Adrenal gland (tissue), 9 donors: ENCODE measurements at regions not wholly inside any gene's neighbourhood (a gene's known extent, or its start where the extent isn't known, plus 50 kb on each side); places are given as distances from the start of the nearest gene placed in this dataset.
"Not testable (repeated sequence)": the region's sequence is repeated elsewhere in the genome, so short reads cannot be mapped to it uniquely, and the experiment has no call there.

Experiments used
- DNase-seq, 7 donors: peaks; one replicate each; pipeline ENCODE4 v3.0.0-alpha.2; 2019 to 2020
- H3K27ac ChIP-seq, 5 donors: fragments of 200-600 bp; sonication (generic) in 4 of 5; 1 replicate in 3 of 5; 2 replicates in 2 of 5; pipeline versions ENCODE4 v1.5.1 to v1.8.0; 2016 to 2020; ENCODE audit warnings: mild to moderate bottlenecking in 1 of 5
- H3K27me3 ChIP-seq: fragments of 200-600 bp; 2 replicates; pipeline ENCODE4 v1.8.0; 2021
- H3K36me3 ChIP-seq, 2 donors: fragments of 200-600 bp; replicated peaks in 1 of 2; 1 replicate in 1 of 2; 2 replicates in 1 of 2; pipeline versions ENCODE4 v1.5.1 to v1.8.0; 2018 to 2022
- H3K4me1 ChIP-seq, 2 donors: fragments of 200-600 bp; replicated peaks in 1 of 2; 1 replicate in 1 of 2; 2 replicates in 1 of 2; pipeline versions ENCODE4 v1.5.1 to v1.8.0; 2018 to 2021
- H3K4me3 ChIP-seq, 4 donors: fragments of 200-600 bp; sonication (generic) in 3 of 4; one replicate each; pipeline ENCODE4 v1.5.1; 2016 to 2018
- H3K9me3 ChIP-seq, 3 donors: fragments of 200-600 bp; sonication (generic) in 1 of 3; replicated peaks in 1 of 3; 1 replicate in 2 of 3; 2 replicates in 1 of 3; pipeline versions ENCODE4 v1.5.1 to v1.8.0; 2016 to 2021
- CTCF ChIP-seq, 6 experiments: fragments of 450-650 bp in 4 of 6; fragments of 200-600 bp in 2 of 6; sonication (generic) in 1 of 6; IDR thresholded peaks; 1 replicate in 5 of 6; 2 replicates in 1 of 6; pipeline versions ENCODE4 v1.5.1 to v1.8.0; 2016 to 2021; ENCODE audit warnings: antibody characterized with exemption in 6 of 6, mild to moderate bottlenecking in 2 of 6, moderate library complexity in 1 of 6
- POLR2A ChIP-seq, 2 donors: fragments of 450-650 bp; IDR thresholded peaks; one replicate each; pipeline ENCODE4 v1.6.1; 2017; ENCODE audit warnings: antibody characterized with exemption in 2 of 2, mild to moderate bottlenecking in 2 of 2, moderate library complexity in 1 of 2
- WGBS, 4 donors: extraction: QIAGEN DNeasy Blood & Tissue Kit in 2 of 4; methylation state at CpG; one replicate each; pipeline versions ENCODE4 v1.1.5 to v1.1.7; 2013 to 2017; 5-methylcytosine and 5-hydroxymethylcytosine counted together
- intact Hi-C, 2 donors: fragments of 100-400 bp; cut with DNase I; formaldehyde crosslinking; loops; one replicate each; pipeline versions ENCODE4 v1.14.1 to v1.15.0; 2022 to 2023
- donor health status: healthy with polysubstance abuse.
- donor health status: Bipolar disorder and iron deficiency.
- donor health status: DM: yes; HTN: yes; CAD: no.
- donor health status: DM: no; HTN: no; CAD: no.
- donor health status: DM: no; HTN: no; CAD: no.

DNA sequence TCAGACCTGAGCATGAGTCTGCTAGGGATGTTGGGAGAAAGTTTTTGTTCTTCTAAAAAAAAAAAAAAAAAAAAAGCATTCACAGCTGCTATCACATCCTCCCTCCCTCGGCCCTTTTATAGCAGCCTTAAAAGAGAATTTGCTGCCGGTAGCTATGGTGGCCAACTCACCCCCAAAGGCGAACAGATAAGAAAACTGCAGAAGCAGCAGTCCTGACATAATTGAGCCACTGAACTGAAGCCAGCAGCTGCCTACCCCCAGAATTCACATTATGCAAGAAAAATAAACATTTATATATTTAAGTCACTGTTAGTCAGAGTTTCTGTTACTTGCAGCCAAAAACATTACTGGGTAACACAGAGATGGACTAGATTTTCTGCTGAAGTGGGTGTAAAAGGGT is 124.3 kb upstream of the SMARCA2 start:
- Histone ChIP-seq H3K36me3 (no peaks in the 10 kb centered on the region), H3K4me3 (no peak overlapping the region), H3K27me3 (no peaks in the 10 kb centered on the region), H3K27ac (no peak overlapping the region), H3K4me1 (no peaks in the 10 kb centered on the region), H3K9me3 (no peaks in the 10 kb centered on the region)
- no peak for TF ChIP-seq POLR2A (IDR thresholded peaks at IDR 0.05)
- TF ChIP-seq CTCF (IDR thresholded peaks at IDR 0.05), result no peak
- intact Hi-C loops, result no loop called here
- DNase-seq, result no peak
- WGBS, 4 donors, result 32 to 46% (median 42%) methylated on average over 3 of the region's 3 CpGs

- H3K4me1 ChIP-seq, H3K27ac ChIP-seq, H3K36me3 ChIP-seq, intact Hi-C loops, H3K4me3 ChIP-seq, H3K27me3 ChIP-seq, H3K9me3 ChIP-seq, DNase-seq: not testable (repeated sequence)
- WGBS, 4 donors, result 62 to 81% (median 76%) methylated on average over 6 of the region's 6 CpGs
These were observed 112.0 kb upstream of the SMARCA2 start for GRCh38 chr9:1903080-1903704.

GRCh38 chr9:1907465-1907864 is 107.7 kb upstream of the SMARCA2 start:
- no peak overlapping the region for H3K4me3 ChIP-seq
- no peaks in the 10 kb centered on the region for H3K4me1 ChIP-seq
- H3K27me3 ChIP-seq, result no peaks in the 10 kb centered on the region
- TF ChIP-seq CTCF (IDR thresholded peaks at IDR 0.05) (no peak), POLR2A (IDR thresholded peaks at IDR 0.05) (no peak)
- WGBS, 4 donors, result 85 to 100% (median 95%) methylated on average over 1 of the region's 1 CpG
- DNase-seq, result no peak
- intact Hi-C loops, result no loop called here
- no peak overlapping the region for H3K27ac ChIP-seq
- H3K36me3 ChIP-seq, result no peaks in the 10 kb centered on the region
- H3K9me3 ChIP-seq, result no peaks in the 10 kb centered on the region

GRCh38 chr9:1909322-1909721 is 105.8 kb upstream of the SMARCA2 start:
- Histone ChIP-seq H3K36me3 (no peaks in the 10 kb centered on the region), H3K27ac (no peak overlapping the region), H3K4me3 (no peak overlapping the region), H3K9me3 (no peaks in the 10 kb centered on the region), H3K4me1 (no peaks in the 10 kb centered on the region), H3K27me3 (no peaks in the 10 kb centered on the region)
- 49 to 58% (median 53%) methylated on average over 2 of the region's 2 CpGs for WGBS, 4 donors
- no peak for DNase-seq
- no peak for TF ChIP-seq CTCF (IDR thresholded peaks at IDR 0.05)
- no peak for TF ChIP-seq POLR2A (IDR thresholded peaks at IDR 0.05)
- intact Hi-C loops, result no loop called here

- intact Hi-C loops, result no loop called here
- no peaks in the 10 kb centered on the region for H3K36me3 ChIP-seq
- H3K4me3 ChIP-seq, result no peak overlapping the region
- 55 to 78% (median 71%) methylated on average over 2 of the region's 2 CpGs for WGBS, 4 donors
- no peak overlapping the region for H3K27ac ChIP-seq
- no peak for DNase-seq
- H3K9me3 ChIP-seq, result no peaks in the 10 kb centered on the region
- TF ChIP-seq CTCF (IDR thresholded peaks at IDR 0.05), result no peak
- no peak for TF ChIP-seq POLR2A (IDR thresholded peaks at IDR 0.05)
- H3K4me1 ChIP-seq, result no peaks in the 10 kb centered on the region
- no peaks in the 10 kb centered on the region for H3K27me3 ChIP-seq
These were observed 104.8 kb upstream of the SMARCA2 start for GRCh38 chr9:1910269-1910811.
